ENCODE measurements at regions not wholly inside any gene's neighbourhood (a gene's known extent, or its start where the extent isn't known, plus 50 kb on each side); places are given as distances from the start of the nearest gene placed in this dataset.

- Histone ChIP-seq H3K9me3 (no peaks in the 10 kb centered on the region), H3K36me3 (no peaks in the 10 kb centered on the region), H3K27ac (no peak overlapping the region), H3K4me3 (no peak overlapping the region), H3K27me3 (no peaks in the 10 kb centered on the region), H3K4me1 (peaks cover 2 to 10% (median 9%) of the 10 kb centered on the region in 4 donors)
- DNase-seq: no peak
- WGBS, 2 donors: 73 to 81% methylated on average over 2 of the region's 2 CpGs
- intact Hi-C loops (cut with DNase I): no loop called here
- TF ChIP-seq CTCF (IDR thresholded peaks at IDR 0.05) (no peak), EP300 (IDR thresholded peaks at IDR 0.05) (no peak), POLR2AphosphoS5 (IDR thresholded peaks at IDR 0.05) (no peak), POLR2A (IDR thresholded peaks at IDR 0.05) (no peak)
Measured at GRCh38 chr13:80465321-80465720, 124.4 kb upstream of the SPRY2 start.

DNA sequence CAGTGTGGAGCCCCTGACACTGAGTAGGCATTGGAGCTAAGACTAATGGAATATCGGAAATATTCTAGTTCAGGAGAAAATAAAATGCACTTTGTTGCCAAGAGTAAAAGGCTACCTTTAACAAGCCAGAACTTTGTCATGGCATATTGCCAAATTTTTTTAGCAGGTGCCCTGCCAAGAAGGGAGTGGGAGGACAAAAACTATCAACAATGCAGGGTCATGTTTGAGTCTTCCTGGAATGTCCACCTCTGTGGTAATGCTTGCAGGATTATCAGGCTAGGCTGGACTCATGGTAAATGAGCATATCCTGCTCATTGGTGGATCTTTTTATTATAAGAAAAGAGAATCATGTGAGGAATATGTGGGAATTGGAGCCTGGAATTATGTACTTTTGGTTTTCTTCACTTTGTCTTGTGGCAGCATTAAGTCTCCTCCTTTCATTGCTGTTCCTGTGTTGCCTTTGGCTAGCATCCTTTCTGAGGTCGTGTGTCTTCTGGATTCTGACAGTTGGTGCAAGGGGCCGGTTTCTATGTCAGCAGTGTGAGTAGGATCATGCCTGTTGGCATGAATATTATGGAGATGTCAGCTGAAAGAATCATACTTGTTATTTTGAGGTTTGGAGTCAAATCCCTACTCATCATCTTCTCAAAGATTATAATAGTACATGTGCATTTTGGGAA lies 122.9 kb upstream of the SPRY2 start:
- no peaks in the 10 kb centered on the region for H3K9me3 ChIP-seq
- no peak for DNase-seq
- WGBS, 2 donors: 77 to 82% methylated on average over 3 of the region's 3 CpGs
- H3K4me1 ChIP-seq: peaks cover 0 to 2% (median under 1%) of the 10 kb centered on the region in 4 donors
- H3K4me3 ChIP-seq: no peak overlapping the region
- H3K36me3 ChIP-seq: no peaks in the 10 kb centered on the region
- H3K27ac ChIP-seq: peak overlapping the region in 1 of 4 donors; percentile 5
- no peak for TF ChIP-seq EP300 (IDR thresholded peaks at IDR 0.05)
- TF ChIP-seq CTCF (IDR thresholded peaks at IDR 0.05): no peak
- intact Hi-C loops (cut with DNase I): no loop called here
- no peaks in the 10 kb centered on the region for H3K27me3 ChIP-seq

DNA sequence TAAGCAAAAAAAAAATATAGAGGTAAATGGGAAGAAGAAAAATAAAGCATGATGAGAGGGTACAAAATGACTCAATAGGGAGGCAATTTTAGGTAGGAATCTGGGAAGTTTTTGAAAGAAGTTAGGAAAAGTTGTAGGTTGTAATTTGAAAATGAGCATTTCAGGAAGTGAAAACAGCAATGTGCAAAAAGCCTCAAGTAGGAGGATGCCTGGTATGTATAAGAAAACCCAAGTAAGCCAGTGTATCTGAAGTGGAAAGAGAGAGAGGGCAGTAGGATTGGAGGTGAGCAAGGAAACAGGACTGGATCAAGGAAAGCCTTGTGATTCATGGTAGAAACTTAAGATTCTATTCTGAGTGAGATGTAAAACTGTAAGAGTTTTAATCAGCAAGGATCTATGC lies 121.6 kb upstream of the SPRY2 start:
- Histone ChIP-seq H3K9me3 (no peaks in the 10 kb centered on the region), H3K36me3 (no peaks in the 10 kb centered on the region), H3K4me3 (no peak overlapping the region), H3K4me1 (no peaks in the 10 kb centered on the region), H3K27me3 (no peaks in the 10 kb centered on the region), H3K27ac (no peak overlapping the region)
- intact Hi-C loops (cut with DNase I): no loop called here
- no peak for DNase-seq
- TF ChIP-seq POLR2A (IDR thresholded peaks at IDR 0.05) (no peak), EP300 (IDR thresholded peaks at IDR 0.05) (no peak), CTCF (IDR thresholded peaks at IDR 0.05) (no peak)

DNA sequence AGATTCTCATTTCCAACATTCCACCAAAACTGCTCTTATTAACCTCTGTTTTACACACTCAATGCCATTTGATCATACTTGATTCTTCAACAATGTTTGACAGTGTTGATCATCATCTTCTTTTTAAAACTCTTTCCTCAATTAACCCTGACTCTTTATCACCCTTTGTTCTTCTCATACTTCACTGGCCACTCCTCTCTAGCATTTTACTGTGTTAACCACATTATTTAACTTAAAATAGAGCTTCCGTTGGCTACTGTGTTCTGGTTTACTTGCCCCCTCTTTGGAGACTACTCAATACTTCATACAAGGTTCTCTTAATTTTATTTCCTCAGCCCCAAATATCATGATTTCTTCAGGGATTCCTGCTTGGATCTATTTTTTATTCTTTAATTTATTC lies 121.1 kb upstream of the SPRY2 start:
- 72 to 86% methylated on average over 1 of the region's 1 CpG for WGBS, 2 donors
- H3K4me1 ChIP-seq: no peaks in the 10 kb centered on the region
- no peak for DNase-seq
- H3K27me3 ChIP-seq: no peaks in the 10 kb centered on the region
- no peaks in the 10 kb centered on the region for H3K9me3 ChIP-seq
- H3K4me3 ChIP-seq: no peak overlapping the region
- no peak for TF ChIP-seq CTCF (IDR thresholded peaks at IDR 0.05)
- H3K27ac ChIP-seq: no peak overlapping the region
- intact Hi-C loops (cut with DNase I): no loop called here
- H3K36me3 ChIP-seq: no peaks in the 10 kb centered on the region

DNA sequence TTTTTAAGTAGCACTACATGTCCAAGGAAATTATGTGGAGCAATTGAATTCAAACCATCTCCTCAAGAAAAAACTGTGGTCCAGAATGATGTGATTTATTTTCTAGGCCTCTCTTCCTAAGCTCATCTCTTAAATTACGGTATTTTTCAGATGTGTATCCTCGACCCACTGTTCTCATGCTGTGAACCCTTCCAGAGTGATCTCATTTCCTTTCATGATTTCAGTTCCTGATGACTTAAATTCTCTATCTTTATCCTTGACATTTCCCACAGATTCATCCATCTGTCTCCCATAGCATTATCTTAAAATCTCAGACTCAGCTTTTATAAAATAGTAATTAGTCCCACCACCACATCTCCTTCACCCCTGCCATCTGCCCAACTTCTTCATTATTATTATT lies 117.6 kb upstream of the SPRY2 start:
- no peaks in the 10 kb centered on the region for H3K36me3 ChIP-seq
- TF ChIP-seq CTCF (IDR thresholded peaks at IDR 0.05): no peak
- no peak for TF ChIP-seq POLR2A (IDR thresholded peaks at IDR 0.05)
- TF ChIP-seq EP300 (IDR thresholded peaks at IDR 0.05): no peak
- TF ChIP-seq POLR2AphosphoS5 (IDR thresholded peaks at IDR 0.05): no peak
- 62 to 78% methylated on average over 2 of the region's 2 CpGs for WGBS, 2 donors
- no peaks in the 10 kb centered on the region for H3K9me3 ChIP-seq
- no peak for DNase-seq
- H3K4me3 ChIP-seq: no peak overlapping the region
- no peaks in the 10 kb centered on the region for H3K4me1 ChIP-seq
- intact Hi-C loops (cut with DNase I): no loop called here
- no peak overlapping the region for H3K27ac ChIP-seq
- H3K27me3 ChIP-seq: no peaks in the 10 kb centered on the region

All from sigmoid colon (tissue), 6 donors.